Keratinocyte (primary cell): ENCODE measurements at regions not wholly inside any gene's neighbourhood (a gene's known extent, or its start where the extent isn't known, plus 50 kb on each side); places are given as distances from the start of the nearest gene placed in this dataset.

ENCODE experiments used
- DNase-seq: peaks from one replicate; pipeline ENCODE4 v3.0.0-alpha.2; 2011; ENCODE audit warnings: low read depth, missing footprints, low spot score
- FAIRE-seq: peaks from 2 replicates; lab custom pipeline; 2011; peaks lifted over from hg19 to GRCh38; lab: Jason Lieb, UNC
- H2AFZ ChIP-seq: 2 replicates; pipeline ENCODE4 v1.6.0; 2012; ENCODE audit warnings: low read length, control low read depth, inconsistent platforms; ENCODE audit not compliant: control insufficient read depth
- H3K27ac ChIP-seq: 2 replicates; pipeline ENCODE4 v1.5.1; 2011; ENCODE audit warnings: low read length; ENCODE audit not compliant: control insufficient read depth, insufficient read depth
- H3K27me3 ChIP-seq: 3 replicates; pipeline ENCODE4 v1.6.0; 2011; ENCODE audit warnings: low read length; ENCODE audit not compliant: control insufficient read depth, insufficient read depth; ENCODE audit errors: extremely low read depth
- H3K36me3 ChIP-seq, 2 experiments: 2 replicates in 1 of 2; 3 replicates in 1 of 2; pipeline ENCODE4 v1.5.1; 2011; ENCODE audit warnings: low read length in 2 of 2, mild to moderate bottlenecking in 1 of 2; ENCODE audit not compliant: control insufficient read depth in 2 of 2, insufficient read depth in 2 of 2; ENCODE audit errors: extremely low read depth in 1 of 2
- H3K4me1 ChIP-seq: 3 replicates; pipeline ENCODE4 v1.5.1; 2011; ENCODE audit warnings: low read length; ENCODE audit not compliant: control insufficient read depth, insufficient read depth; ENCODE audit errors: extremely low read depth
- H3K4me2 ChIP-seq: 3 replicates; pipeline ENCODE4 v1.6.0; 2011; ENCODE audit warnings: low read depth, low read length; ENCODE audit not compliant: control insufficient read depth, insufficient read depth; ENCODE audit errors: extremely low read depth
- H3K4me3 ChIP-seq, 3 experiments: fragments of 200-600 bp in 1 of 3; sonication (generic) in 1 of 3; 2 replicates in 2 of 3; 3 replicates in 1 of 3; pipeline ENCODE4 v1.5.1; 2011 to 2016; ENCODE audit warnings: low read length in 3 of 3, mild to moderate bottlenecking in 3 of 3, control low read depth in 2 of 3, inconsistent platforms in 1 of 3, low read depth in 1 of 3, mixed read lengths in 1 of 3, mixed run types in 1 of 3, moderate library complexity in 1 of 3; ENCODE audit not compliant: control insufficient read depth in 2 of 3, insufficient read depth in 2 of 3; ENCODE audit errors: extremely low read depth in 1 of 3
- H3K79me2 ChIP-seq: 2 replicates; pipeline ENCODE4 v1.6.0; 2012; ENCODE audit warnings: low read length; ENCODE audit not compliant: control insufficient read depth, insufficient read depth
- H3K9ac ChIP-seq: 3 replicates; pipeline ENCODE4 v1.6.0; 2011; ENCODE audit warnings: low read length; ENCODE audit not compliant: control insufficient read depth, insufficient read depth; ENCODE audit errors: extremely low read depth
- H3K9me1 ChIP-seq: 3 replicates; pipeline ENCODE4 v1.6.0; 2011; ENCODE audit warnings: low read length; ENCODE audit not compliant: control insufficient read depth, insufficient read depth; ENCODE audit errors: extremely low read depth
- H3K9me3 ChIP-seq: 2 replicates; pipeline ENCODE4 v1.5.1; 2012; ENCODE audit warnings: low read depth, low read length; ENCODE audit not compliant: control insufficient read depth
- H4K20me1 ChIP-seq: 3 replicates; pipeline ENCODE4 v1.6.0; 2011; ENCODE audit warnings: low read length; ENCODE audit not compliant: control insufficient read depth, insufficient read depth; ENCODE audit errors: extremely low read depth
- EZH2 ChIP-seq: IDR thresholded peaks from one replicate; pipeline ENCODE4 v1.6.1; 2012; ENCODE audit warnings: inconsistent platforms, mild to moderate bottlenecking, low read length, moderate library complexity
- dilution Hi-C: fragments of 300-500 bp; cut with MboI; formaldehyde crosslinking; loops from one replicate; pipeline ENCODE4 v1.7.0; 2020; ENCODE audit warnings: low sequenced_read_pairs; ENCODE audit not compliant: extremely low pct_ligation_motif_present
- TF ChIP-seq, protein P1 (sequence below), 3 experiments: IDR thresholded peaks in 1 of 3; conservative IDR thresholded peaks in 1 of 3; optimal IDR thresholded peaks in 1 of 3; 2 replicates in 2 of 3; 3 replicates in 1 of 3; pipeline versions ENCODE3 to v1.5.1; 2011; ENCODE audit warnings: low read length in 3 of 3, mild to moderate bottlenecking in 3 of 3, moderate library complexity in 2 of 3, control low read depth in 1 of 3, inconsistent platforms in 1 of 3; ENCODE audit not compliant: insufficient read depth in 2 of 3; ENCODE audit errors: extremely low read depth in 1 of 3

DNA sequence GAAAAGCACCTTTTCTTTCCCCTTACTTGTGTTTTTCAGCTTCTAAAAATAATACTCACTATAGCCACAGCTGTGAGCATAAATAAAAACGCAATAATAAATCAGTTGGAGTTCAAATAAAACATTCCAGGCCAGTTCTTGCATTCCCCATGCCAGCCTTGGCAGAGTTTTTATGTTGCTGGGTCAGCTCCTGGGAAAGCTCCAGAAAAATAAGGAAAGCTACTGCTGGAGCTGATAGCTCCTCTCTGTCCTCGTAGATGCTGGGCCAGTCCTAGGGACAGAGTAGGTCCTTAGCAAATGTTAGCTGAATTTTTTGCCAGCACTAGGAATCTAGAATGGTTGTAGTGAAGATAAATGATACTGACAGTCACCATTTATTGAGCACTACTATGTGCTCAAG lies 389.0 kb upstream of the SYNCRIP start:
- Histone ChIP-seq H2AFZ (no peak overlapping the region), H3K9me1 (no peaks in the 10 kb centered on the region), H3K79me2 (no peaks in the 10 kb centered on the region), H3K4me2 (no peak overlapping the region), H3K27me3 (no peaks in the 10 kb centered on the region), H3K9ac (no peak overlapping the region), H4K20me1 (no peaks in the 10 kb centered on the region), H3K9me3 (no peaks in the 10 kb centered on the region), H3K36me3 (no peaks in the 10 kb centered on the region), H3K4me3 (no peak overlapping the region), H3K27ac (no peak overlapping the region), H3K4me1 (no peaks in the 10 kb centered on the region)
- dilution Hi-C loops = no loop called here
- DNase-seq (no peak), FAIRE-seq (no peak)
- TF ChIP-seq EZH2 = no peak
- TF ChIP-seq, protein P1, sequence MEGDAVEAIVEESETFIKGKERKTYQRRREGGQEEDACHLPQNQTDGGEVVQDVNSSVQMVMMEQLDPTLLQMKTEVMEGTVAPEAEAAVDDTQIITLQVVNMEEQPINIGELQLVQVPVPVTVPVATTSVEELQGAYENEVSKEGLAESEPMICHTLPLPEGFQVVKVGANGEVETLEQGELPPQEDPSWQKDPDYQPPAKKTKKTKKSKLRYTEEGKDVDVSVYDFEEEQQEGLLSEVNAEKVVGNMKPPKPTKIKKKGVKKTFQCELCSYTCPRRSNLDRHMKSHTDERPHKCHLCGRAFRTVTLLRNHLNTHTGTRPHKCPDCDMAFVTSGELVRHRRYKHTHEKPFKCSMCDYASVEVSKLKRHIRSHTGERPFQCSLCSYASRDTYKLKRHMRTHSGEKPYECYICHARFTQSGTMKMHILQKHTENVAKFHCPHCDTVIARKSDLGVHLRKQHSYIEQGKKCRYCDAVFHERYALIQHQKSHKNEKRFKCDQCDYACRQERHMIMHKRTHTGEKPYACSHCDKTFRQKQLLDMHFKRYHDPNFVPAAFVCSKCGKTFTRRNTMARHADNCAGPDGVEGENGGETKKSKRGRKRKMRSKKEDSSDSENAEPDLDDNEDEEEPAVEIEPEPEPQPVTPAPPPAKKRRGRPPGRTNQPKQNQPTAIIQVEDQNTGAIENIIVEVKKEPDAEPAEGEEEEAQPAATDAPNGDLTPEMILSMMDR (optimal IDR thresholded peaks at IDR 0.05 in 1 of 3, IDR thresholded peaks at IDR 0.05 in 1 of 3, conservative IDR thresholded peaks at IDR 0.05 in 1 of 3; ENCODE audit: extremely low read depth in 1 of 3, insufficient read depth in 2 of 3, low read length in 3 of 3) = no peak

DNA sequence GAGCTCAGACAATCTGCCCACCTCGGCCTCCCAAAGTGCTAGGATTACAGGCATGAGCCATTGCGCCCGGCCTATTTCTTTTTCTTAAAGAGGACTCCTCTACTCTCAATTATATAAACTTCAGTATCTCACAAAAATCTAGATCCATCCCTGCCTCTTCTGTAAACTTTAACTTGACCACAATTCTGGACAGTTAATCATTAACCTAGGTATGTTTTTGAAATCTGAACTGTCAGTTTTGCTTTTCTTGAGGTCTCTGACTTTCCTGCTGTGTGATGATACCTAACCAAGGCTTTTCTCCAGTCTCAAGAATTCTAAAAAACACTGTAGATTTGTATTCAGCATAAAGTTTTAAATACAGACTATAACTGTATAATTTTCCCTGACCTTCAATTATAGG lies 388.2 kb upstream of the SYNCRIP start:
- H3K4me3 ChIP-seq = no peak overlapping the region
- H3K9me1 ChIP-seq = no peaks in the 10 kb centered on the region
- dilution Hi-C loops = no loop called here
- H4K20me1 ChIP-seq = no peaks in the 10 kb centered on the region
- DNase-seq (no peak), FAIRE-seq (no peak)
- no peak overlapping the region for H3K27ac ChIP-seq
- no peaks in the 10 kb centered on the region for H3K79me2 ChIP-seq
- no peak overlapping the region for H3K9ac ChIP-seq
- no peaks in the 10 kb centered on the region for H3K4me1 ChIP-seq
- no peaks in the 10 kb centered on the region for H3K27me3 ChIP-seq
- H3K9me3 ChIP-seq = no peaks in the 10 kb centered on the region
- no peaks in the 10 kb centered on the region for H3K36me3 ChIP-seq
- no peak for TF ChIP-seq EZH2
- TF ChIP-seq, protein P1 (optimal IDR thresholded peaks at IDR 0.05 in 1 of 3, IDR thresholded peaks at IDR 0.05 in 1 of 3, conservative IDR thresholded peaks at IDR 0.05 in 1 of 3; ENCODE audit: extremely low read depth in 1 of 3, insufficient read depth in 2 of 3, low read length in 3 of 3) = no peak
- no peak overlapping the region for H3K4me2 ChIP-seq
- no peak overlapping the region for H2AFZ ChIP-seq
